ENCODE measurements at regions not wholly inside any gene's neighbourhood (a gene's known extent, or its start where the extent isn't known, plus 50 kb on each side); places are given as distances from the start of the nearest gene placed in this dataset.
"Not testable (repeated sequence)": the region's sequence is repeated elsewhere in the genome, so short reads cannot be mapped to it uniquely, and the experiment has no call there.

DNA sequence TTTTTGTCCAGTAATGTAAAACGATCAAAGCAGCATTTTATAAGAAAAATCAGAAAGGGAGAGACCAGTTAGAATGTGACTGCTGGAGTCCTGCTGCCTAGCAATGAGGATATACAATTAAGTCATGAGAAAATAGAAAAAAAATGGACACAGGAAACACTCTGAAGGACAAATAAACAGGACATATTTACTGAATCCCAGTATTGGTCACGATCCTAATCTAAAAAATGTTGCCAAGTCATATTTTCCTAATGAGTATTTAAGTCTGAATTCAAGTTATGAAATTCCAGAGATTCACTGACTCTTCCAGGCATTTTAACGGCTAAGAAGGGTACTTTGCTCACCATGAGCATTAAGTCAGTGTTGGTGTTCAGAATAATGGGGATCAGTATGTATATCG, 154.3 kb upstream of the CCDC54 start:
- no CpG with 5 or more reads among the region's 4 CpGs for WGBS (ENCODE audit: extremely low coverage, insufficient coverage, insufficient read length)
- H3K4me3 ChIP-seq (ENCODE audit: low read depth, low read length), result no peak overlapping the region
- H3K23ac ChIP-seq (ENCODE audit: low read length), result no peak overlapping the region
- H2AK5ac ChIP-seq (ENCODE audit: low read length), result no peak overlapping the region
- no peak overlapping the region for H3K4me2 ChIP-seq (ENCODE audit: low read length)
- peak overlapping the region; percentile 74 for H2BK120ac ChIP-seq (ENCODE audit: insufficient read depth, low read length, poor library complexity)
- peak; percentile 22 to 97 for DNase-seq
- no peaks in the 10 kb centered on the region for H3K9me3 ChIP-seq (ENCODE audit: insufficient read depth, low read depth, low read length)
- no peaks in the 10 kb centered on the region for H3K27me3 ChIP-seq (ENCODE audit: insufficient read depth, low read length)
- no peak overlapping the region for H3K4ac ChIP-seq (ENCODE audit: low read depth, low read length)
- no peaks in the 10 kb centered on the region for H3K36me3 ChIP-seq (ENCODE audit: control insufficient read depth in 1 of 2, insufficient read depth in 2 of 2, low read length in 2 of 2)
- H3K18ac ChIP-seq (ENCODE audit: low read length), result no peak overlapping the region
- no peak overlapping the region for H3K14ac ChIP-seq (ENCODE audit: low read length)
- H3K4me1 ChIP-seq (ENCODE audit: control insufficient read depth in 1 of 2, insufficient read depth in 2 of 2, low read length in 2 of 2), result peaks cover 4 to 5% of the 10 kb centered on the region in 2 experiments
- H4K8ac ChIP-seq (ENCODE audit: low read depth, low read length), result no peak overlapping the region
- H4K12ac ChIP-seq (ENCODE audit: low read depth, low read length), result no peak overlapping the region
- H3K9ac ChIP-seq (ENCODE audit: low read length), result no peak overlapping the region
- peak overlapping the region; percentile 36 for H4K91ac ChIP-seq (ENCODE audit: low read depth, low read length)
- H3K79me1 ChIP-seq (ENCODE audit: low read length), result peaks cover 21% of the 10 kb centered on the region
- H2AFZ ChIP-seq (ENCODE audit: insufficient read depth, low read length, poor library complexity), result no peak overlapping the region
- no peaks in the 10 kb centered on the region for H3K79me2 ChIP-seq (ENCODE audit: control insufficient read depth, insufficient read depth, low read length, poor library complexity)
- H2BK12ac ChIP-seq (ENCODE audit: low read length), result peak overlapping the region; percentile 61
- H3K27ac ChIP-seq (ENCODE audit: low read depth, low read length), result no peak overlapping the region
- H2BK5ac ChIP-seq (ENCODE audit: low read depth, low read length, poor library complexity), result no peak overlapping the region

- Histone ChIP-seq H3K79me2 (ENCODE audit: control insufficient read depth, insufficient read depth, low read length, poor library complexity) (no peaks in the 10 kb centered on the region), H3K18ac (ENCODE audit: low read length) (no peak overlapping the region), H3K9me3 (ENCODE audit: insufficient read depth, low read depth, low read length) (no peaks in the 10 kb centered on the region), H2BK5ac (ENCODE audit: low read depth, low read length, poor library complexity) (no peak overlapping the region), H3K23ac (ENCODE audit: low read length) (no peak overlapping the region), H3K9ac (ENCODE audit: low read length) (no peak overlapping the region), H3K36me3 (ENCODE audit: control insufficient read depth in 1 of 2, insufficient read depth in 2 of 2, low read length in 2 of 2) (no peaks in the 10 kb centered on the region), H3K27ac (ENCODE audit: low read depth, low read length) (no peak overlapping the region), H3K14ac (ENCODE audit: low read length) (no peak overlapping the region), H2AK5ac (ENCODE audit: low read length) (no peak overlapping the region), H3K4ac (ENCODE audit: low read depth, low read length) (no peak overlapping the region), H4K8ac (ENCODE audit: low read depth, low read length) (no peak overlapping the region), H4K12ac (ENCODE audit: low read depth, low read length) (no peak overlapping the region), H2BK12ac (ENCODE audit: low read length) (no peak overlapping the region), H4K91ac (ENCODE audit: low read depth, low read length) (no peak overlapping the region), H3K4me2 (ENCODE audit: low read length) (no peak overlapping the region), H3K79me1 (ENCODE audit: low read length) (peaks cover 15% of the 10 kb centered on the region), H3K4me3 (ENCODE audit: low read depth, low read length) (no peak overlapping the region), H3K27me3 (ENCODE audit: insufficient read depth, low read length) (no peaks in the 10 kb centered on the region), H2BK120ac (ENCODE audit: insufficient read depth, low read length, poor library complexity) (no peak overlapping the region), H2AFZ (ENCODE audit: insufficient read depth, low read length, poor library complexity) (no peak overlapping the region), H3K4me1 (ENCODE audit: control insufficient read depth in 1 of 2, insufficient read depth in 2 of 2, low read length in 2 of 2) (no peaks in the 10 kb centered on the region)
- no CpG with 5 or more reads among the region's 2 CpGs for WGBS (ENCODE audit: extremely low coverage, insufficient coverage, insufficient read length)
- no peak for DNase-seq
Measured at GRCh38 chr3:107224026-107224596, 153.1 kb upstream of the CCDC54 start.

GRCh38 chr3:107227091-107227490, 150.1 kb upstream of the CCDC54 start:
- no peaks in the 10 kb centered on the region for H3K79me2 ChIP-seq (ENCODE audit: control insufficient read depth, insufficient read depth, low read length, poor library complexity)
- H2AK5ac ChIP-seq (ENCODE audit: low read length), result peak overlapping the region; percentile 29
- H3K79me1 ChIP-seq (ENCODE audit: low read length), result peaks cover 6% of the 10 kb centered on the region
- no peak overlapping the region for H3K23ac ChIP-seq (ENCODE audit: low read length)
- no peak overlapping the region for H4K12ac ChIP-seq (ENCODE audit: low read depth, low read length)
- H3K36me3 ChIP-seq (ENCODE audit: control insufficient read depth in 1 of 2, insufficient read depth in 2 of 2, low read length in 2 of 2), result no peaks in the 10 kb centered on the region
- no CpG with 5 or more reads among the region's 1 CpG for WGBS (ENCODE audit: extremely low coverage, insufficient coverage, insufficient read length)
- no peaks in the 10 kb centered on the region for H3K27me3 ChIP-seq (ENCODE audit: insufficient read depth, low read length)
- no peak overlapping the region for H3K14ac ChIP-seq (ENCODE audit: low read length)
- H3K4me1 ChIP-seq (ENCODE audit: control insufficient read depth in 1 of 2, insufficient read depth in 2 of 2, low read length in 2 of 2), result no peaks in the 10 kb centered on the region
- no peak overlapping the region for H3K18ac ChIP-seq (ENCODE audit: low read length)
- no peaks in the 10 kb centered on the region for H3K9me3 ChIP-seq (ENCODE audit: insufficient read depth, low read depth, low read length)
- H3K4me3 ChIP-seq (ENCODE audit: low read depth, low read length), result no peak overlapping the region
- no peak overlapping the region for H2BK120ac ChIP-seq (ENCODE audit: insufficient read depth, low read length, poor library complexity)
- H2BK5ac ChIP-seq (ENCODE audit: low read depth, low read length, poor library complexity), result no peak overlapping the region
- H3K27ac ChIP-seq (ENCODE audit: low read depth, low read length), result no peak overlapping the region
- H2BK12ac ChIP-seq (ENCODE audit: low read length), result peak overlapping the region; percentile 84
- no peak for DNase-seq
- H3K9ac ChIP-seq (ENCODE audit: low read length), result no peak overlapping the region
- no peak overlapping the region for H3K4me2 ChIP-seq (ENCODE audit: low read length)
- H3K4ac ChIP-seq (ENCODE audit: low read depth, low read length), result no peak overlapping the region
- H4K8ac ChIP-seq (ENCODE audit: low read depth, low read length), result no peak overlapping the region
- H2AFZ ChIP-seq (ENCODE audit: insufficient read depth, low read length, poor library complexity), result no peak overlapping the region
- H4K91ac ChIP-seq (ENCODE audit: low read depth, low read length), result no peak overlapping the region

DNA sequence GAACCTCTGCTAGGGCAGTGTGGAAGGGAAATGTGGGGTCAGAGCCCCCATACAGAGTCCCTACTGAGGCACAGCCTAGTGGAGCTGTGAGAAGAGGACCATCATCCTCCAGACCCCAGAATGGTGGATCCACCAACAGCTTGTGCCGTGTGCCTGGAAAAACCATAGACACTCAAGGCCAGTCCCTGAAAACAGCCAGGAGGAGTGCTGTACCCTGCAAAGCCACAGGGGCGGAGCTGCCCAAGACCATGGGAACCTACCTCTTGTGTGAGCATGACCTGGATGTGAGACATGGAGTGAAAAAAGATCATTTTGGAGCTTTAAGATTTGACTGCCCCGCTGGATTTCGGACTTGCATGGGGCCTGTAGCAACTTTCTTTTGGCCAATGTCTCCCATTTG, 143.4 kb upstream of the CCDC54 start:
- H2AFZ ChIP-seq (ENCODE audit: insufficient read depth, low read length, poor library complexity); H3K9ac ChIP-seq (ENCODE audit: low read length); DNase-seq; H2BK120ac ChIP-seq (ENCODE audit: insufficient read depth, low read length, poor library complexity); H3K4ac ChIP-seq (ENCODE audit: low read depth, low read length); H4K12ac ChIP-seq (ENCODE audit: low read depth, low read length); H3K4me1 ChIP-seq (ENCODE audit: control insufficient read depth in 1 of 2, insufficient read depth in 2 of 2, low read length in 2 of 2); H3K14ac ChIP-seq (ENCODE audit: low read length); H3K4me2 ChIP-seq (ENCODE audit: low read length); H3K36me3 ChIP-seq (ENCODE audit: control insufficient read depth in 1 of 2, insufficient read depth in 2 of 2, low read length in 2 of 2); H3K9me3 ChIP-seq (ENCODE audit: insufficient read depth, low read depth, low read length); H2AK5ac ChIP-seq (ENCODE audit: low read length); H3K4me3 ChIP-seq (ENCODE audit: low read depth, low read length); H3K23ac ChIP-seq (ENCODE audit: low read length); H3K18ac ChIP-seq (ENCODE audit: low read length); H3K27ac ChIP-seq (ENCODE audit: low read depth, low read length); H3K27me3 ChIP-seq (ENCODE audit: insufficient read depth, low read length); H3K79me1 ChIP-seq (ENCODE audit: low read length); H4K91ac ChIP-seq (ENCODE audit: low read depth, low read length); H2BK12ac ChIP-seq (ENCODE audit: low read length); H3K79me2 ChIP-seq (ENCODE audit: control insufficient read depth, insufficient read depth, low read length, poor library complexity); H4K8ac ChIP-seq (ENCODE audit: low read depth, low read length); H2BK5ac ChIP-seq (ENCODE audit: low read depth, low read length, poor library complexity): not testable (repeated sequence)
- no CpG with 5 or more reads among the region's 4 CpGs for WGBS (ENCODE audit: extremely low coverage, insufficient coverage, insufficient read length)

All from trophoblast cell (in vitro differentiated cells and primary cell).